ENCODE measurements at regions not wholly inside any gene's neighbourhood (a gene's known extent, or its start where the extent isn't known, plus 50 kb on each side); places are given as distances from the start of the nearest gene placed in this dataset.
"Not testable (repeated sequence)": the region's sequence is repeated elsewhere in the genome, so short reads cannot be mapped to it uniquely, and the experiment has no call there.

DNA sequence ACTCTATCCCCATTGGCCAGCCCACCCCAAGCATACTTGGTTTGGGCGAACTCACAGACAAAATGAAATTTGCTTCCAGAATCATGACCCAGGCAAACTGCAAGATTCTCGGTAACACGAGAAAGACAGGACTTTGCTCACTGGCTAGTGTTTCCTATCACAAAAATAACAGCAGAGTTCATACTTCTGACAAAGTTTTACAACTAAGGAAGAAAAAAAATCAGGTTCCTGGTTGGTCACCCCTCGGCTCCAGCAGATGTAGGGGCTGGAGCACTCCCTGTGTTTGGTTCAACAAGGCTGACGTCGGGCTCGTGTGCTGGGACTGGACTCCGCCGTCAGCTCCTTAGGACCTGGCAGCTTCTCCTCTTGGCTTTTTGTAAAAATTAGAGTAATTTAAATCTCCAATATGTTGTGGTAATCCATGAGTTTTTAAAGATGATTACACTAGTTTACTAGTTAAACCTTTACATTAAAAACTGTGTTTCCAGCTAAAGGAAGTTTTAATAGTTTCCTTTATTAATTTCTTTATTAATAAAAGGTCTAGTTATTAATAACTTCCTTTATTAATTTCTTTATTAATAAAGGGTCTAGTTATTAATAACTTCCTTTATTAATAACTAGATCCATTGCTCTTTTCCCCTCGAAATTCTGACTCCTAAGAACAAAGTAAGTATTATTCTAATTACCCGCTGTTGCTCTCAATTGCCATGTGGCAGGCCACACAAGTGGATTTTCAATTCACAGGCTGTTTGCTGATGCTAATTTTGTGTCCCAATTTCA is 115.6 kb upstream of the RNF32 start:
- CTCF ChIA-PET = no interaction called here
- POLR2A ChIA-PET = no interaction called here
- DNase-seq (ENCODE audit: extremely low spot score) = no peak
- TF ChIP-seq SP1 (IDR thresholded peaks at IDR 0.05) = no peak
- TF ChIP-seq TARDBP (IDR thresholded peaks at IDR 0.05) = no peak
- no peak for TF ChIP-seq NFRKB (IDR thresholded peaks at IDR 0.05)
- TF ChIP-seq FOXK2 (IDR thresholded peaks at IDR 0.05) = no peak
- TF ChIP-seq ELF4 (IDR thresholded peaks at IDR 0.05) = no peak
- TF ChIP-seq FOXA1 (IDR thresholded peaks at IDR 0.05) = no peak

DNA sequence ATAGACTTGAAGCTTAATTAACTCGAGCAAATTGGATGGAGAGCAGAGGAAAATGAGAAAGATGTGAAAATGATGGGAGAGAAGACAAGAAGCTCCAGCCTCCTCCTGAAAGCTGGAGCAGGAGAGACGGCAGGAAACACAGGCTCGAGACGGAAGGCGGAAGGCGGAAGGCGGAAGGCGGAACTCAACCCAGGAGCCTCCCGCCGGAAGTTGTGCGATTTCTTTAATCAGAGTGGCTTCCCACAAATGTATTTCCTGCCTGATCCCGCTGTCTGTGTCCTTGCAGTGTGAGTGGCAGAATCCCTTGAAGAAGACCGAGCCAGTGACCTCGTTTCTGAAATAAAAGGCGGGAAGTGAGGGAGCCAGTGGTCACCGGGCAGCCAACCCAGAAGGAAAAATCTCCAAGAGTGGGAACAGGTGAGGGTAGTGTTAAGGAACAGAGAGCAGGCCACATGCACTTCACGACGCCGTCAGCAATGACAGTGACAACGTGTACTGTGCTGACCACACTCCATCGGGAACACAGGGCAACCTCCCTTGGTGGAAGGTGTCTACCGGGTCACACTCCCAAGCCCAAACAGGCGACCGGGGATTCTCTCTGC is 117.0 kb upstream of the RNF32 start:
- CTCF ChIA-PET = no interaction called here
- no peak for TF ChIP-seq FOXM1 (IDR thresholded peaks at IDR 0.05; ENCODE audit: borderline replicate concordance)
- no peak for TF ChIP-seq HDGF (IDR thresholded peaks at IDR 0.05; ENCODE audit: borderline replicate concordance)
- no peak for TF ChIP-seq NFRKB (IDR thresholded peaks at IDR 0.05)
- TF ChIP-seq BHLHE40 (IDR thresholded peaks at IDR 0.05; ENCODE audit: borderline replicate concordance) = no peak
- TF ChIP-seq L3MBTL2 (conservative IDR thresholded peaks at IDR 0.05) = peak; percentile 45
- TF ChIP-seq SP1 (IDR thresholded peaks at IDR 0.05) = no peak
- no peak for TF ChIP-seq FOXK2 (IDR thresholded peaks at IDR 0.05)
- POLR2A ChIA-PET = no interaction called here
- DNase-seq (ENCODE audit: extremely low spot score) = no peak

DNA sequence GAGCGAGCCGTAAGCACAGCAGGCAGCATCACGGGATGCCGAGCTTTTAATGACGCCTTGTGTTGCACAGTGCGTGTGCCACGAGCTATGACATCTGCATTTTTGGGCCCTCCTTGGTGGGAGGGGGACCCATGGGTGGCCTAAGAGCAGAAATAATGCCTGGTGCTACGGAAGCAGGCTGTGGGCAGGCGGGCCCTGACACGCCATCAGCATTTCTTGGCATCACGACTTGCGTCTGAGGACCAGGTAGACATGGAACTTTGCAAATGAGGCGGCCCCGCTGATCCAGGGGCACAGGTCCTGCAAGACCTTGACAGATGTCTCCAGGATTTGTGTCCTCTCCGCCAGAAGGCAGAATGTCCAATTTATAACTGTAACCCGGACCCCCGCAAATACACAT is 117.8 kb upstream of the RNF32 start:
- no peak for DNase-seq (ENCODE audit: extremely low spot score)
- no peak for TF ChIP-seq FOXA1 (IDR thresholded peaks at IDR 0.05)
- no peak for TF ChIP-seq BHLHE40 (IDR thresholded peaks at IDR 0.05; ENCODE audit: borderline replicate concordance)
- TF ChIP-seq HDGF (IDR thresholded peaks at IDR 0.05; ENCODE audit: borderline replicate concordance) = no peak
- TF ChIP-seq CTBP1 (IDR thresholded peaks at IDR 0.05; ENCODE audit: borderline replicate concordance) = no peak
- no peak for TF ChIP-seq L3MBTL2 (conservative IDR thresholded peaks at IDR 0.05)
- no peak for TF ChIP-seq ELF4 (IDR thresholded peaks at IDR 0.05)
- TF ChIP-seq FOXM1 (IDR thresholded peaks at IDR 0.05; ENCODE audit: borderline replicate concordance) = no peak
- TF ChIP-seq SUZ12 (IDR thresholded peaks at IDR 0.05) = no peak
- TF ChIP-seq LEF1 (IDR thresholded peaks at IDR 0.05; ENCODE audit: borderline replicate concordance) = no peak
- TF ChIP-seq, protein P1, sequence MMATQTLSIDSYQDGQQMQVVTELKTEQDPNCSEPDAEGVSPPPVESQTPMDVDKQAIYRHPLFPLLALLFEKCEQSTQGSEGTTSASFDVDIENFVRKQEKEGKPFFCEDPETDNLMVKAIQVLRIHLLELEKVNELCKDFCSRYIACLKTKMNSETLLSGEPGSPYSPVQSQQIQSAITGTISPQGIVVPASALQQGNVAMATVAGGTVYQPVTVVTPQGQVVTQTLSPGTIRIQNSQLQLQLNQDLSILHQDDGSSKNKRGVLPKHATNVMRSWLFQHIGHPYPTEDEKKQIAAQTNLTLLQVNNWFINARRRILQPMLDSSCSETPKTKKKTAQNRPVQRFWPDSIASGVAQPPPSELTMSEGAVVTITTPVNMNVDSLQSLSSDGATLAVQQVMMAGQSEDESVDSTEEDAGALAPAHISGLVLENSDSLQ (IDR thresholded peaks at IDR 0.05) = no peak
- ChIA-PET CTCF (no interaction called here), POLR2A (no interaction called here)

DNA sequence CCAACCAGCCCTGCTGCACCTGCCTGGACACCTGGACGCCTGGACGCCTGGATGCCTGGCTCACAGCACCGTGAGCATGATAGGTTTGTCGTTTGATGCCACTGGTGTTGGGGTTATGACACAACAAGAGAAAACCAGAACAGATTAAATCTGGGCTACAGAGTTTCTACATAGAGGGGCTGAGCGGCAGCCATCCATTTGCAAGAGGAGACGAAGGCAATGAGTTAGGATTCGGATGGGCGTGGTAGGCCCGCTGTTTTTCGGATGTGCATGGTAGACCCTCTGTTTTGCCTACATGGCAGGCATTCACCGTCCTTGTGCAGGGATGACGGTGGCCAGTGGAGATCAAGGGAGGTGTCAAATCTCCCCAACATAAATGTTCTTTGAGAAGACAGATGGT is 121.5 kb upstream of the RNF32 start:
- DNase-seq (ENCODE audit: extremely low spot score) = no peak
- ChIA-PET CTCF (no interaction called here), POLR2A (no interaction called here)

DNA sequence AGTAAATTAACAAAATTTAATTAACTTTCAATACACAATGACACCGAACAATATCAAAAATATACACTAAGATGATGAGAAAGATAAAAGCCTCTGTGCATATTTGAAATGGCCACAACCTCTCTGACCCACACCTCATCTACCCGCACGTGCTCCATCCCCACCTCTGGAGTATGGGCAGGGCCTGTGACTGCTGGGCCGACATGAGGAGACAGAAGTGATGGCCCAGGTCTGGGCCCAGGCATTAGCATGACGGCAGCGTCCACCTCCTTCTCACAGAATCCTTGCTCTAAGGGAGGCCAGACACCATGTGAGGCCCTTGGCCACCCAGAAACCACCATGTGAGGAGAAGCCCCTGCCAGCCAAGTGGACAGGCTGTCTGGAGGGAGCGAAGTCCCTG is 122.1 kb upstream of the RNF32 start:
- ChIA-PET CTCF (no interaction called here), POLR2A (no interaction called here)
- no peak for DNase-seq (ENCODE audit: extremely low spot score)
- TF ChIP-seq CTBP1 (IDR thresholded peaks at IDR 0.05; ENCODE audit: borderline replicate concordance) (no peak), L3MBTL2 (conservative IDR thresholded peaks at IDR 0.05) (no peak), LEF1 (IDR thresholded peaks at IDR 0.05; ENCODE audit: borderline replicate concordance) (no peak), BHLHE40 (IDR thresholded peaks at IDR 0.05; ENCODE audit: borderline replicate concordance) (no peak), SP1 (IDR thresholded peaks at IDR 0.05) (no peak), FOXK2 (IDR thresholded peaks at IDR 0.05) (no peak), FOXA1 (IDR thresholded peaks at IDR 0.05) (no peak), TARDBP (IDR thresholded peaks at IDR 0.05) (no peak), ARNT (IDR thresholded peaks at IDR 0.05) (no peak), NFRKB (IDR thresholded peaks at IDR 0.05) (no peak), ZNF384 (IDR thresholded peaks at IDR 0.05) (no peak), SUZ12 (IDR thresholded peaks at IDR 0.05) (no peak), HDGF (IDR thresholded peaks at IDR 0.05; ENCODE audit: borderline replicate concordance) (no peak), ELF4 (IDR thresholded peaks at IDR 0.05) (no peak), FOXM1 (IDR thresholded peaks at IDR 0.05; ENCODE audit: borderline replicate concordance) (no peak)
- TF ChIP-seq, protein P1 (IDR thresholded peaks at IDR 0.05) = no peak

More for the DNA sequence above, 121.5 kb upstream of the RNF32 start:
- no peak for TF ChIP-seq CTBP1 (IDR thresholded peaks at IDR 0.05; ENCODE audit: borderline replicate concordance)
- TF ChIP-seq SUZ12 (IDR thresholded peaks at IDR 0.05) = no peak
- TF ChIP-seq ZNF384 (IDR thresholded peaks at IDR 0.05) = no peak
- no peak for TF ChIP-seq ELF4 (IDR thresholded peaks at IDR 0.05)
- no peak for TF ChIP-seq FOXK2 (IDR thresholded peaks at IDR 0.05)
- TF ChIP-seq HDGF (IDR thresholded peaks at IDR 0.05; ENCODE audit: borderline replicate concordance) = no peak
- no peak for TF ChIP-seq FOXM1 (IDR thresholded peaks at IDR 0.05; ENCODE audit: borderline replicate concordance)
- no peak for TF ChIP-seq BHLHE40 (IDR thresholded peaks at IDR 0.05; ENCODE audit: borderline replicate concordance)
- no peak for TF ChIP-seq ARNT (IDR thresholded peaks at IDR 0.05)
- no peak for TF ChIP-seq SP1 (IDR thresholded peaks at IDR 0.05)
- no peak for TF ChIP-seq LEF1 (IDR thresholded peaks at IDR 0.05; ENCODE audit: borderline replicate concordance)
- TF ChIP-seq TARDBP (IDR thresholded peaks at IDR 0.05) = no peak
- TF ChIP-seq, protein P1 (IDR thresholded peaks at IDR 0.05) = no peak
- no peak for TF ChIP-seq L3MBTL2 (conservative IDR thresholded peaks at IDR 0.05)
- TF ChIP-seq FOXA1 (IDR thresholded peaks at IDR 0.05) = no peak
- TF ChIP-seq NFRKB (IDR thresholded peaks at IDR 0.05) = no peak

DNA sequence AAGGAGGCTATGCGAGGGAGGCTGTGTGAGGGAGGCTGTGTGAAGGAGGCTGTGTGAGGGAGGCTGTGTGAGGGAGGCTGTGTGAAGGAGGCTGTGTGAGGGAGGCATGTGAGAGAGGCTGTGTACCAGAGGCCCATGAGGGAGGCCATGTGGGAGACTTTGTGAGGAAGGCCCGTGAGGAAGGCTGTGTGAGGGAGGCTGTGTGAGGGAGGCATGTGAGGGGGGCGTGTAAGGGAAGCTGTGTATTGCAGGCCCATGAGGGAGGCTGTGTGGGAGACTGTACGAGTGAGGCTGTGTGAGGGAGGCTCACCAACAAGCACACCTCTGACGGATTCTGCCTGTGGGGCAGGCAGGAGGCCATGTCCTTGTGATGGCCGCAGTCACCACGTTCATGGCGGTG is 122.7 kb upstream of the RNF32 start:
- DNase-seq (ENCODE audit: extremely low spot score); CTCF ChIA-PET; POLR2A ChIA-PET: not testable (repeated sequence)
